ENCODE measurements at regions not wholly inside any gene's neighbourhood (a gene's known extent, or its start where the extent isn't known, plus 50 kb on each side); places are given as distances from the start of the nearest gene placed in this dataset.

- H3K4me2 ChIP-seq, result no peak overlapping the region
- no peak overlapping the region for H3K4me3 ChIP-seq (ENCODE audit: low read depth in 2 of 2, low read length in 1 of 2)
- no peaks in the 10 kb centered on the region for H3K79me2 ChIP-seq (ENCODE audit: insufficient read depth)
- no peak overlapping the region for H3K27ac ChIP-seq (ENCODE audit: low read depth in 2 of 2, low read length in 1 of 2)
- no peaks in the 10 kb centered on the region for H4K20me1 ChIP-seq (ENCODE audit: insufficient read depth)
- CTCF ChIA-PET, result interaction anchor here (2.0 kb wide), 1 partner anchor 8 kb away, joined by 5 read pairs; no protein-coding TSS in a partner anchor
- 68% methylated on average over 6 of the region's 6 CpGs for WGBS (ENCODE audit: low lambda C conversion rate)
- no peaks in the 10 kb centered on the region for H3K36me3 ChIP-seq (replicated peaks in 1 of 2; ENCODE audit: control insufficient read depth in 1 of 2, insufficient read depth in 2 of 2, low read length in 1 of 2)
- H3K9me3 ChIP-seq, result no peaks in the 10 kb centered on the region
- POLR2A ChIA-PET, result no interaction called here
- no peak overlapping the region for H3K9ac ChIP-seq
- DNase-seq, result no peak
- no peaks in the 10 kb centered on the region for H3K27me3 ChIP-seq (ENCODE audit: insufficient read depth)
- TF ChIP-seq YY1 (IDR thresholded peaks at IDR 0.05; ENCODE audit: low read depth) (no peak), FOSL2 (IDR thresholded peaks at IDR 0.05; ENCODE audit: borderline replicate concordance, low read depth) (no peak), MAX (IDR thresholded peaks at IDR 0.05; ENCODE audit: low read depth) (no peak), ZBTB33 (IDR thresholded peaks at IDR 0.05; ENCODE audit: borderline replicate concordance, low read depth) (no peak), TEAD4 (IDR thresholded peaks at IDR 0.05; ENCODE audit: borderline replicate concordance, insufficient read depth) (no peak), RXRA (IDR thresholded peaks at IDR 0.05; ENCODE audit: borderline replicate concordance, low read depth) (no peak), JUND (IDR thresholded peaks at IDR 0.05) (no peak), FOXJ3 (CRISPR knock-in tag; IDR thresholded peaks at IDR 0.05) (no peak), EP300 (IDR thresholded peaks at IDR 0.05; ENCODE audit: borderline replicate concordance in 1 of 2, low read depth in 1 of 2, low read length in 1 of 2) (no peak), TAF1 (IDR thresholded peaks at IDR 0.05; ENCODE audit: borderline replicate concordance, low read depth, low read length) (no peak), TCF12 (IDR thresholded peaks at IDR 0.05) (no peak), USF2 (IDR thresholded peaks at IDR 0.05; ENCODE audit: borderline replicate concordance, low read depth, low read length) (no peak), POLR2AphosphoS5 (IDR thresholded peaks at IDR 0.05; ENCODE audit: low read depth, low read length) (no peak)
- H3K9me2 ChIP-seq, result no peaks in the 10 kb centered on the region
- no peaks in the 10 kb centered on the region for H3F3A ChIP-seq (replicated peaks; ENCODE audit: insufficient read depth)
- no peak overlapping the region for H2AFZ ChIP-seq (ENCODE audit: low read depth)
- peaks cover 0 to 3% of the 10 kb centered on the region in 2 experiments; a peak in 2 of 4 replicates for H3K4me1 ChIP-seq (ENCODE audit: control insufficient read depth in 1 of 2, insufficient read depth in 2 of 2, low read depth in 1 of 2, low read length in 1 of 2)
Observed at GRCh38 chr2:128639120-128639477, 320.4 kb upstream of the HS6ST1 start.

GRCh38 chr2:128639693-128640092 is 321.0 kb upstream of the HS6ST1 start:
- ChIA-PET POLR2A (no interaction called here), CTCF (interaction anchor here (2.0 kb wide), 1 partner anchor 7 kb away, joined by 5 read pairs; no protein-coding TSS in a partner anchor)
- Histone ChIP-seq H3K9ac (no peak overlapping the region), H3K4me1 (ENCODE audit: control insufficient read depth in 1 of 2, insufficient read depth in 2 of 2, low read depth in 1 of 2, low read length in 1 of 2) (peaks cover 0 to 3% of the 10 kb centered on the region in 2 experiments; a peak in 2 of 4 replicates), H3K79me2 (ENCODE audit: insufficient read depth) (no peaks in the 10 kb centered on the region), H2AFZ (ENCODE audit: low read depth) (no peak overlapping the region), H3K27me3 (ENCODE audit: insufficient read depth) (no peaks in the 10 kb centered on the region), H3K4me2 (no peak overlapping the region), H3F3A (replicated peaks; ENCODE audit: insufficient read depth) (no peaks in the 10 kb centered on the region), H3K4me3 (ENCODE audit: low read depth in 2 of 2, low read length in 1 of 2) (no peak overlapping the region), H3K36me3 (replicated peaks in 1 of 2; ENCODE audit: control insufficient read depth in 1 of 2, insufficient read depth in 2 of 2, low read length in 1 of 2) (no peaks in the 10 kb centered on the region), H4K20me1 (ENCODE audit: insufficient read depth) (no peaks in the 10 kb centered on the region), H3K27ac (ENCODE audit: low read depth in 2 of 2, low read length in 1 of 2) (no peak overlapping the region), H3K9me3 (no peaks in the 10 kb centered on the region), H3K9me2 (no peaks in the 10 kb centered on the region)
- TF ChIP-seq RAD21 (IDR thresholded peaks at IDR 0.05; ENCODE audit: low read length) (no peak), MAX (IDR thresholded peaks at IDR 0.05; ENCODE audit: low read depth) (no peak)
- 42% methylated on average over 11 of the region's 11 CpGs for WGBS (ENCODE audit: low lambda C conversion rate)
- no peak for DNase-seq

All from SK-N-SH (cell line).